ENCODE measurements at regions not wholly inside any gene's neighbourhood (a gene's known extent, or its start where the extent isn't known, plus 50 kb on each side); places are given as distances from the start of the nearest gene placed in this dataset.

DNA sequence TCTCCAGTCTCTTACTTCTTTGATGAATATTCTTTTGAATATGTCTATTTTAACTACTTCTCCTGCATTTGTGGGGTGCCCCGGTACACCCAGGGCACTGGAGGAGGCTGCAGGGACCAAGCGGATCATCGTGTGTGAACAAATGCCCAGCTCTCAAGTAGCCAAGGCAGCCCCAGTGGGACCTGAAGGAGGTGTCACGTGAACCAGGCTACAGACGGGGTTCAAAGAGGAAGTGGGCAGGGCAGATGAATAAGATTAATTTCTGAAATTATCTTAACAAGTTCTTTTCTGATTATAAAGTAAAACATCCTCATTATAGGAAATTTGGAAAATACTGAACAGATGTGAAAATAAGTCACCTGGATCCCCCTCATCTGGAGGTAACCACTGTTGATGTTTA lies 78.4 kb upstream of the DUSP5 start:
- H3K79me2 ChIP-seq (ENCODE audit: insufficient read depth), result no peaks in the 10 kb centered on the region
- no peaks in the 10 kb centered on the region for H3K36me3 ChIP-seq (ENCODE audit: low read depth)
- H3K9ac ChIP-seq, result no peak overlapping the region
- WGBS, 2 experiments (ENCODE audit: low coverage in 1 of 2, low lambda C conversion rate in 2 of 2, missing lambda C conversion rate in 2 of 2), result 95 to 96% methylated on average over 5 of the region's 5 CpGs
- no peaks in the 10 kb centered on the region for H4K20me1 ChIP-seq (ENCODE audit: insufficient read depth)
- no peak overlapping the region for H2AFZ ChIP-seq
- peaks cover 16% of the 10 kb centered on the region for H3K4me1 ChIP-seq (ENCODE audit: insufficient read depth)
- peaks cover 12% of the 10 kb centered on the region for H3F3A ChIP-seq (ENCODE audit: insufficient read depth)
- TF ChIP-seq EZH2phosphoT487 (IDR thresholded peaks at IDR 0.05; ENCODE audit: insufficient read depth, low read depth) (no peak), EZH2 (IDR thresholded peaks at IDR 0.05; ENCODE audit: insufficient read depth, poor library complexity, severe bottlenecking) (no peak)
- DNase-seq, result no peak
- H3K4me2 ChIP-seq (ENCODE audit: unreplicated experiment), result no peak overlapping the region
- H3K27ac ChIP-seq, result no peak overlapping the region
- no peaks in the 10 kb centered on the region for H3K9me2 ChIP-seq (ENCODE audit: insufficient read depth)
- no peaks in the 10 kb centered on the region for H3K27me3 ChIP-seq (replicated peaks; ENCODE audit: insufficient read depth)
- in situ Hi-C loops (cut with MboI), result no loop called here
- no peak overlapping the region for H3K4me3 ChIP-seq
- H3K9me3 ChIP-seq (ENCODE audit: low read depth), result no peaks in the 10 kb centered on the region

DNA sequence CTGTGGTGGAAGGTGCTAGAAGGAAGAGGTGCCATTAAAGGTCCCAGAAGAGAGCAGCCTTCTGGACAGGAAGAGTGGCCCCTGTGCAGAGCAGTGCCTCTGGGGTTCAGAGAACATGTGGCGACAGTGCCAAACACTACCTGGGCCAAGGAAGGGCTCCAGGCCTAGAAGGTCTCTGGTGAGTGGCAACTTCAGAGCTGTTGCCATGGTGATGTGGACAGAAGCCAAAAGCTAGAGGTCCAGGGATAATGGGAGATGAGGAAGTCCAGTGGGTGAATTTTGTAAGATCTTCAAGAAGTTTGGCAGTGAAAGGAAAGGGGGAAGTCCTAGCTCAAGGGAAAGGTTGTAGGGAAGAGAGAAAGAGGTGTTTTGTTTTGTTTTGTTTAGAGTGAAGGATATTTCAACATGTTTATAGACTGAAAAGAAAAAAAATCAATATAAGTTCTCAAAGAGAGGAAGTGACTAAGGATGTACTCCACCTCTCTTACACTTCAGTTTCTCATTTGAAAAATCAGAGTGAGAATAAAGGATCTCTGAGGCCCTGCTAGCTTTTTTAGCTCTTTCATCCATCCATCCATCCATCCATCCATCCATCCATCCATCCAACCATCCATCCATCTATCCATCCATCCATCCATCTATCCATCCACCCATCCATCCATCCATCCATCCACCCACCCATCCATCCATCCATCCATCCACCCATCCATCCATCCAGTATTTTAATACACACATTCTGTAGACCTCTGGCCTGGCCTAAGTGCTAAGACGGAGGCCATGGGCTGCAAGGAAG lies 77.1 kb upstream of the DUSP5 start:
- Histone ChIP-seq H3K9me3 (ENCODE audit: low read depth) (no peaks in the 10 kb centered on the region), H3K27me3 (replicated peaks; ENCODE audit: insufficient read depth) (no peaks in the 10 kb centered on the region), H3K4me3 (no peak overlapping the region), H3K9ac (peak overlapping the region; percentile 48), H3K9me2 (ENCODE audit: insufficient read depth) (no peaks in the 10 kb centered on the region), H2AFZ (peak overlapping the region; percentile 37; the same call in 1 of the 2 replicates), H3K4me1 (ENCODE audit: insufficient read depth) (peaks cover 16% of the 10 kb centered on the region), H3F3A (ENCODE audit: insufficient read depth) (peaks cover 20% of the 10 kb centered on the region), H3K4me2 (ENCODE audit: unreplicated experiment) (no peak overlapping the region), H3K36me3 (ENCODE audit: low read depth) (no peaks in the 10 kb centered on the region), H3K79me2 (ENCODE audit: insufficient read depth) (no peaks in the 10 kb centered on the region), H3K27ac (peak overlapping the region; percentile 78), H4K20me1 (ENCODE audit: insufficient read depth) (no peaks in the 10 kb centered on the region)
- WGBS, 2 experiments (ENCODE audit: low coverage in 1 of 2, low lambda C conversion rate in 2 of 2, missing lambda C conversion rate in 2 of 2), result 81 to 86% methylated on average over 2 of the region's 2 CpGs
- in situ Hi-C loops (cut with MboI), result no loop called here
- TF ChIP-seq EZH2 (IDR thresholded peaks at IDR 0.05; ENCODE audit: insufficient read depth, poor library complexity, severe bottlenecking) (no peak), EZH2phosphoT487 (IDR thresholded peaks at IDR 0.05; ENCODE audit: insufficient read depth, low read depth) (no peak)
- peak; percentile 71 for DNase-seq

DNA sequence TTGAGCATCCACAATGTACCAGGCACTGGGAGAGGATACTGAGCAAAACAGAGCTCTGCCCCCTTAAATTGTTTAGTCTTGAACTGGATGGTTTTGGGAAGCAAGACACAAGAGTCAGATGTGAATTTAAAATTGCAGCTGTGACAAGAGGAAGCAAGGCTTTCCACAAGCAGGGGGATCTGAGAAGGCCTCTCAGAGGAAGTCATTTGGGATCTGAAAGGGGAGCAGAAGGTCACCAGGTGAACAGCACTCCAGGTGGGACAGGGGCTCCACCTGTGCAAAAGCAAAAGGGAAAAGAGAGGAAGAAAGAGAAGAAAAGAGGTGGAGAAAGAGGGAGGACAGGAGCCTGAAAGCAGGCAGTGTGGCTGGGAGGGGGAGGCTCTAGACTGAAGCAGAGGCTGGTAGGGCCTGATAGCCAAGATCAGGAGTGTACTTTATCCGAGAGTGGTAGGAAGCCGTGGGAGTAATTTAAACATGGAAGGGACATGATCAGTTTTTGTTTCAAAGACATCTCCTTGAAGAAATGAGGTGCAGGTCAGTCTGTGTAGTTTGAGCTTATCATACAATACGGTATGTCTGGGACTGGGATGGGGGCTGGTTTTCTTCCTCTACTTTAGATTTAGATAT lies 76.1 kb upstream of the DUSP5 start:
- no peaks in the 10 kb centered on the region for H3K9me2 ChIP-seq (ENCODE audit: insufficient read depth)
- H3F3A ChIP-seq (ENCODE audit: insufficient read depth), result peaks cover 29% of the 10 kb centered on the region
- in situ Hi-C loops (cut with MboI), result no loop called here
- H3K79me2 ChIP-seq (ENCODE audit: insufficient read depth), result no peaks in the 10 kb centered on the region
- no peaks in the 10 kb centered on the region for H3K9me3 ChIP-seq (ENCODE audit: low read depth)
- no peak overlapping the region for H2AFZ ChIP-seq
- no peaks in the 10 kb centered on the region for H3K27me3 ChIP-seq (replicated peaks; ENCODE audit: insufficient read depth)
- no peak overlapping the region for H3K27ac ChIP-seq
- TF ChIP-seq EZH2phosphoT487 (IDR thresholded peaks at IDR 0.05; ENCODE audit: insufficient read depth, low read depth), result no peak
- TF ChIP-seq EZH2 (IDR thresholded peaks at IDR 0.05; ENCODE audit: insufficient read depth, poor library complexity, severe bottlenecking), result no peak
- peaks cover 25% of the 10 kb centered on the region for H3K4me1 ChIP-seq (ENCODE audit: insufficient read depth)
- H3K4me3 ChIP-seq, result no peak overlapping the region
- H4K20me1 ChIP-seq (ENCODE audit: insufficient read depth), result no peaks in the 10 kb centered on the region
- no peaks in the 10 kb centered on the region for H3K36me3 ChIP-seq (ENCODE audit: low read depth)
- no peak overlapping the region for H3K9ac ChIP-seq
- 91 to 92% methylated on average over 3 of the region's 3 CpGs for whole genome bisulfite sequencing, 2 experiments (ENCODE audit: low coverage in 1 of 2, low lambda C conversion rate in 2 of 2, missing lambda C conversion rate in 2 of 2)
- H3K4me2 ChIP-seq (ENCODE audit: unreplicated experiment), result no peak overlapping the region
- DNase-seq, result no peak

DNA sequence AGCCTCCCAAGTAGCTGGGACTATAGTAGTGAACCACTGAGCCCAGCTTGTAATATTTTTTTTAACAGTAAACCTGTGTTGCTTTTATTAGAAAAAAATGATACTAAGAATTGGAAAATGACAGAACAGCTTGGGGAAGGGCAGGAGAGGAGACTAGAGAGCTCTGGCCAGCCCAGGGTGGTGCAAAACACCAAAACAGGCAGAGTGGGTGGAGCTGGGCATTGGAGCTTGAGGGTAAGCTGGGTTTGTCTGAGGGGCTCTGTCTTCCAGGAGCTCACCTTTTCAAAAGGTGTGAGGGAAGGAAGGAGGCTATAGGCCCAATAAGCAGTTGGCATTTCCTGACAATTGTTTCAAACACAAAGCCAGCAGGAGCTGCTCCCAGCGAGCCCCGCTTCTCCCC lies 75.2 kb upstream of the DUSP5 start:
- WGBS, 2 experiments (ENCODE audit: low coverage in 1 of 2, low lambda C conversion rate in 2 of 2, missing lambda C conversion rate in 2 of 2), result 97 to 100% methylated on average over 2 of the region's 2 CpGs
- TF ChIP-seq EZH2 (IDR thresholded peaks at IDR 0.05; ENCODE audit: insufficient read depth, poor library complexity, severe bottlenecking) (no peak), EZH2phosphoT487 (IDR thresholded peaks at IDR 0.05; ENCODE audit: insufficient read depth, low read depth) (no peak)
- in situ Hi-C loops (cut with MboI), result no loop called here

More for the DNA sequence above, 75.2 kb upstream of the DUSP5 start:
- Histone ChIP-seq H2AFZ (no peak overlapping the region), H3K79me2 (ENCODE audit: insufficient read depth) (no peaks in the 10 kb centered on the region), H3K27me3 (replicated peaks; ENCODE audit: insufficient read depth) (no peaks in the 10 kb centered on the region), H3K9me2 (ENCODE audit: insufficient read depth) (no peaks in the 10 kb centered on the region), H3K9ac (no peak overlapping the region), H3K4me1 (ENCODE audit: insufficient read depth) (peaks cover 33% of the 10 kb centered on the region), H3K27ac (no peak overlapping the region), H3K4me3 (no peak overlapping the region), H4K20me1 (ENCODE audit: insufficient read depth) (no peaks in the 10 kb centered on the region), H3K4me2 (ENCODE audit: unreplicated experiment) (no peak overlapping the region), H3K9me3 (ENCODE audit: low read depth) (no peaks in the 10 kb centered on the region), H3K36me3 (ENCODE audit: low read depth) (no peaks in the 10 kb centered on the region), H3F3A (ENCODE audit: insufficient read depth) (peaks cover 38% of the 10 kb centered on the region)
- no peak for DNase-seq

Data from GM23248 (cell line).